OCI-LY3 (cell line): ENCODE measurements at regions not wholly inside any gene's neighbourhood (a gene's known extent, or its start where the extent isn't known, plus 50 kb on each side); places are given as distances from the start of the nearest gene placed in this dataset.

Experiments used
- EZH2phosphoT487 ChIP-seq: fragments of 200-600 bp; shearing (Covaris generic); IDR thresholded peaks from 2 replicates; pipeline ENCODE4 v1.6.1; 2018; ENCODE audit warnings: antibody characterized with exemption, mixed run types, low read depth
- TF ChIP-seq, protein P1 (sequence below): fragments of 200-600, 300-600 bp; sonication (generic); IDR thresholded peaks from 2 replicates; pipeline ENCODE4 v1.5.1; 2014; ENCODE audit warnings: antibody characterized with exemption, low read length, low read depth

DNA sequence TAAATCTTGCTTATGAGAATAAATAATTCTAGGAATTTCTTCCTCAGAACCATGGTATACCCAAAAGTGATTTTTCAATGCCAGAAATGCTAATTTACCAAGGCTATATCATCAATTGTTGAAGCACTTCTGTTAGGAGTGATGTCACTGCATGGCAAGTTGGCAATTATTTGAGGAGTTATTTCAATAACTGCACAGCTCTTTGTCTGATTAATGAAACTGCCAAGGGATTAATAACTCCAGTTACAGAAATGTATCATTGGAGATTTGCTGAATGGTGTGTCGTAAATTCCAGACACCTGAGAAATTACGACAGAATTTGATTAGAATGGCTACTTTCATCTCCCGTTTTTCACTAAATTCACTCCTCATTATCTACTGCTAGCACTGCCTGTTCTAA, 182.6 kb upstream of the TYRP1 start:
- TF ChIP-seq, protein P1, sequence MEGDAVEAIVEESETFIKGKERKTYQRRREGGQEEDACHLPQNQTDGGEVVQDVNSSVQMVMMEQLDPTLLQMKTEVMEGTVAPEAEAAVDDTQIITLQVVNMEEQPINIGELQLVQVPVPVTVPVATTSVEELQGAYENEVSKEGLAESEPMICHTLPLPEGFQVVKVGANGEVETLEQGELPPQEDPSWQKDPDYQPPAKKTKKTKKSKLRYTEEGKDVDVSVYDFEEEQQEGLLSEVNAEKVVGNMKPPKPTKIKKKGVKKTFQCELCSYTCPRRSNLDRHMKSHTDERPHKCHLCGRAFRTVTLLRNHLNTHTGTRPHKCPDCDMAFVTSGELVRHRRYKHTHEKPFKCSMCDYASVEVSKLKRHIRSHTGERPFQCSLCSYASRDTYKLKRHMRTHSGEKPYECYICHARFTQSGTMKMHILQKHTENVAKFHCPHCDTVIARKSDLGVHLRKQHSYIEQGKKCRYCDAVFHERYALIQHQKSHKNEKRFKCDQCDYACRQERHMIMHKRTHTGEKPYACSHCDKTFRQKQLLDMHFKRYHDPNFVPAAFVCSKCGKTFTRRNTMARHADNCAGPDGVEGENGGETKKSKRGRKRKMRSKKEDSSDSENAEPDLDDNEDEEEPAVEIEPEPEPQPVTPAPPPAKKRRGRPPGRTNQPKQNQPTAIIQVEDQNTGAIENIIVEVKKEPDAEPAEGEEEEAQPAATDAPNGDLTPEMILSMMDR, result no peak
- no peak for TF ChIP-seq EZH2phosphoT487
